NCI-H2081 treated with DMSO at 0.1 percent for 48 hours (cell line): ENCODE measurements at regions not wholly inside any gene's neighbourhood (a gene's known extent, or its start where the extent isn't known, plus 50 kb on each side); places are given as distances from the start of the nearest gene placed in this dataset.

Source experiments
- DNase-seq: peaks from one replicate; lab custom pipeline; 2025; lab: John Stamatoyannopoulos, UW

DNA sequence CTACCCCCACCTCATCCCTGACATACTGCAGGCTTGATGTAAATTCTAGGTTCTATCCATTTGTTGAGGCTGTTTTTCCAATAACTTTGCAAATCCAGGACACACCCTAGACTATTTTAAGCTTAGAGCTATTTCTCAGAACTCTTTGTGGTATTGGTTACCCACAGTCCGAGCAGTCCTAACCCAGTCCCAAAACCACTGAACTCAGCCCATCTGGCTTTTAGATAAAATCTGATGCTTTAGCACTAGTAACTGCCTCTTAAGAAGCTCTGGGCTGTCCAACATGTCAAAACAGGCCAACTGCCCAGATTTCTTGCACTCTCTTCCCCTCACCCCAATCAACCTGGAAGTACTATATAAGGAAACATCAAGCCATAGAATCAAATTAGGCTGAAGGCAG lies 344.4 kb upstream of the CADM1 start:
- DNase-seq: no peak

DNA sequence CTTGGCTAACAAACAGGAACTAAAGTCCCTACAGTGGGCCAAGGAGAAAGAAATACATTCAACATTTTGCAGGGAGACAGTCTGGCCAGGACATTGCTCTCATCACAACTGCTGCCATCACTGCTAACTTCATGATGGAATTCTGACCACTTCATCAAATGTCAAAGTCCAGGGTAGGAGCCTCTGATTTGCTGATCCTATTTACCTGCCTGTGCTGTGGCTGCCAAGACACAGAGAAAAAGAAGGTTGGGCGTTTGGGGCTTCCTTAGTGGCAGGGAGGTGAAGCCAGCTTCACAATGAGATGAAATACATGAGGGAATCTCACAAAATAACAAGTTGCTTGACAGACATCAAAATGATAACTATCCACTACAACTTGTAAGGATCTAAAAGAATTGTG lies 343.9 kb upstream of the CADM1 start:
- no peak for DNase-seq

DNA sequence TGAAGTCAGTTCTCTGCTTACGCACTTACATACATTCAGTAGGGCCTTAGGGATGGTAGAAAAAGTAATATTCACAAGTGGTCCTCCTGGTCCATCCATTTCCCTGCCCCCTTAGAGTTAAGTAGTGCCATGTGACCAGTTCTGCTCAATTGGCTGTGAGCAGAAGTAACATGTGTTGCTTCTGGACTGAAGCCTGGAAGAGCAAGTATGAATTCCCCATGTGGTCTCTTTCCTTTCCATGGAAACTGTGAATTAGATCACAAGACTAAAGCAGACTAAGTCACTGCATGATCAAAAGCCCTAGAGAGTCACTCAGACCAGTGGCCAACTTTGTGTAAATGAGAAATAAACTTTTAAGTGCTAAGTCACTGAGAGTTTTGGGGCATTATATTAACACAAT lies 341.7 kb upstream of the CADM1 start:
- no peak for DNase-seq

DNA sequence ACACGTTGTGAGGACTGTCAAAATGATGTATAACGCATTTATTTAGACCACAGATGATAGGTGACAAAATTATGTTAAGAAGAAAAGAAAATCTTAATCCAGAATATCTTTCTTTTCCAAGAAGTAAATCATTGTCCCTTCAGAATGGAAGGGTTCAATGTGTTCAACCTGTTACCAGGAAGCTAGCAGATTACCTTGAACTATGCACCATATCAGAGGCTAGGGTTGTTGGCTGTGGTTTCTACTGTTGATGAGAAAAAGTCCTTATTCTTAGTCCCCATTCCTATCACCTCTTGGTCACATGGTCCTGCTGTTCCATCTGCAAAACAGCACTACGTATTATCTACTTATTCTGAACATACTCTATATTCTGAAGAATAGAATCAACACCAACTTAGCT lies 339.5 kb upstream of the CADM1 start:
- DNase-seq: no peak

DNA sequence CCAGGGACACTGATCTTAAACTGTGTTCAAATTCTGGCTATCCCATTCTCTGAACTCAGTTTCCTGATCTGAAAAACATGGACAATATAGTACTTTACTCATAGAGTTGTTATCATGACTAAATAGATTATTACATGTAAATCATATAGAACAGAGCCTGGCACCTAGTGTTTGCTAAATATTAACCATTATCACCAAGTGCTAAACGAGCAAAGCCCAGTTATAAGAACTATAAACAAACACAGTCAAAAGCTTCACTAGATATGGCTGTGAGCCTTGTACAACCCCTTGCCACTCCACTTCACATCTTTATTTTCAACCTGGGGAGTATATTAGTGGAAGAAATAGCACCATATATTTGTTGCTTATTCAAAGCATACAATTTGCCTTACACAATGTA lies 338.9 kb upstream of the CADM1 start:
- DNase-seq: no peak

DNA sequence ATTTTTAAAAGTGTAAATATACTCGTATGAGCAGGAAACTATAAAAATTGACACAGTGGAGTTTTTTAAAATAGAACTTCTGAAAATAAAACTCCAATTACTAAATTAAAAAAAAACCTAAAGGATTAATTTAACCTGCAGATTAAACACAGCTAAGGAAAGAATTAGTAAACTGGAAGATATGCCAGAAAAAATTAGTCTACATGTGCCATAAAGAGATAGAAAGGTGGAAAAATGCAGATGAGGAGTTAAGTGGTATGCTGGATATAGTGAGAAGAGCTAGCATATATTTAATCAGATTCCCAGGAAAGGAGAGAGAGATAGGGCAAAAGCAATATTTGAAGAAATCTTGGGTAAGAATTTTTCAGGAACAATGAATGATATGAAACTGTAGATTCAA lies 315.8 kb upstream of the CADM1 start:
- no peak for DNase-seq

DNA sequence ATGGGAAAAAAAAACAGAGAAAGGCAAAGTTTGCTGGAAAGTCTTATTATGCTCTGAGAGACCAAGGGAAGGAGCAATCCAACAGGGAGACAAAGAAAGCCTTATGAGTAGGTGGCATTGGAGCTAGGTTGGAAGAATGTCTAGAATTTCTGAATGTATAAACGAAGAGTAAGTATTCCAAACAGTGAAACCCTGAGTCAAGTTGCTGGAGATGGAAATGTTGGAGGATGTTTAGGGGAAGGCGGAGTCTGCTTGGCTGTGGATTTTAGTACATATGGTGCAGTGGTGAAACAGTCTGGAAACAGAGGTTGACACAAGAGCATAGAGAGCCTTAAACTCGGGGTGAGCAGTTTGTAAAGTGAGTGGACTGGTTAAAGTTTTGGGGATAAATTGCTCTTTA lies 314.8 kb upstream of the CADM1 start:
- DNase-seq: no peak

DNA sequence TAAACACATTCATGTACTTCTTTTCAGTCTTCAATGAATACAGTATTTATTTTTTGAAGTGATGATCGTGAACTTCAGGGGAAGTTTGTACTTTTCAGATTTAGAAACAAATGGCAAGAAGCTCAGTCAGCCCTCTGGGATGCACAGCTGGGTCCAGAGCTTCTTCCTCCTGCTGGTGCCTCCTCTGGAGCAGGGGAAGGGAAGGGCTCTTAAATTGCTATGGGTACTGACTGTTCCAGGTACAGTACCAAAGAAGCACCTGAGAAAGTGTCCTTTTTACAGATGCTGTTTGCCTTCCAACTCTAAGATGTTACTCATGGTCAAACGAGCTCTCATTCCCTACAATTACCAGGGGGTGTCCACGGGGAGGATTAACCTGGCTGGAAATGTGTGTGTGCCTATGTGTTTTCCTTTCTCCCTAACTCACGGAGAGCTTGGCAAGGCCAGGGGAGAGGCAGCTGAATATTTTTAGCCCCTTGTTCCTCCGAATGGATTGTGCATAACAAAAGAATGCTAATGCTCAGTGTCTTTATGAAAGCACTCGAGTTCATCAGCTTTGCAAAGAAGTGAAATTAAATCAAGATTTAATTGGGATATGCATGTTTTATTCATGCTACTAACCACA lies 313.7 kb upstream of the CADM1 start:
- no peak for DNase-seq

DNA sequence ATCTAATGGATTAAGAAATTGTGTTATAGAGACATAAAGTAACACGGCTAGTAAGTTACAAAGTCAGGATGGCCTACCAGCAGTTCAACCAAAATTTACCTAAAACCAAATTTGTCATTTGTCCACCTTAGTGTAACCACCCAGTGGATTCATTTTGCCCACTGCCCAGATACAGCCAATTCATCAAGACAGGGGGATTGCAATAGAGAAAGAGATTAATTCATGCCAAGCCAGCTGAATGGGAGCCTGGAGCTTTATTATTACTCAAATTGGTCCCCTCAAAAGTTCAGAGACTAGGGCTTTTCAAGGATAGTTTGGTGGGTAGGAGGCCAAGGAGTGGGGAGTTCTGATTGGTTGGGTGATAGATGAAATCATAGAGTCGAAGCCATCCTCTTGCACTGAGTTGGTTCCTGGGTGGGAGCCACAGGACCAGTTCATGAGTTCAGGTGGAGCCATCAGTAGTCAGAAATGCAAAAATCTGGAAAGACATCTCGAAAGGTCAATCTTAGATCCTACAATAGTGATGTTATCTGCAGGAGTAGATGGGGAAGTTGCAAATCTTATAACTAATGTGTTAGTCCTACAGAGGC lies 304.2 kb upstream of the CADM1 start:
- DNase-seq: no peak

DNA sequence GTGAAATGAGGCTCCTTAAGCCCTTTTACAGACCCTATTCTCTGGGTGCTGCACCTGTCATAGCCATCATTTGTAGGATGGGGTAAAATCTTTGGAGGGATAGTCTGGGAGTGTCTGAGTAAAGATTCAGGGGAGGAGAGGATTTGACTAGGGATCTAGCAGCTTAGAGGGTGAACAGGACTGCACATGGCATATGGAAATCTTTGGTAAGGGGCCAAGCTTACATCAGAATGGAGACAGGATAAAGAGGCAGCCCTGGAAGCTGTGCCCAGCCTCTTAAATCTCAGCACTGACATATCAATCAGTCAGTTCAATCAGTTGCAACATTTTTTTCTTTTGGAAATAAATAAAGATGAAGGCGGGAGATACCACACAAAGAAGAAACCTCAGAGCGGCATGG lies 301.8 kb upstream of the CADM1 start:
- no peak for DNase-seq

DNA sequence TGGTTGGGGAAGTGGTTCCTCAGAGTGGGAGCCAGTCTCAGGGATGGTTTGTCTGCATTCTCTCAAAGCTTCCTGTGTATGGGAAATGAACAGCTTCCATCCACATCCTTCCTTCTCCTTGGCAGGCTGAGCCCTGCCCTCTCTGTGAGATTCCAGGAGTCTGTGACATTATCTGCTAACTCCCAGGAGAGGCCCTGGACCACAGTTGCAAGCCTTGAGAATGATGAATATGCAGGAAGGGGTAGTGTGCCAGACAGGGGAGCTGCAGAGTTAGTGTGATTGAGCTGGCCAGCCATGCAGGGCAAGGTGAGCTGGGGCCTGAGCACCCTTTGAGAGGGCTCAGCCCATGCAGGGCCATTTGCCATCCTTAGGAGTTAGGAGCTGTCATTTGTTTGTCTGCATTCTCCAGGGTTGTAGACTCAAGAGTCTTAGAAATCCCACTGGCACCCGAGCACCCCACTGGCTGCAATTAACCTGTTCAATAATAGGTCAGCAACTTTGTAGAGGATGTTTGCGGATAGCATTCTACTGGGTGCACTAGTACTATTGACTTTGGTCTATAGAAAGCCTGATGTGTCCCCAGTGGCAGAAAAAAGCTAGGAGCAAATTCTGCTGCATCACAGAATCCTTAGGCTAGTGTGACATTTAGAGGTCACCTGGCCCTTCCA lies 299.0 kb upstream of the CADM1 start:
- DNase-seq: no peak

DNA sequence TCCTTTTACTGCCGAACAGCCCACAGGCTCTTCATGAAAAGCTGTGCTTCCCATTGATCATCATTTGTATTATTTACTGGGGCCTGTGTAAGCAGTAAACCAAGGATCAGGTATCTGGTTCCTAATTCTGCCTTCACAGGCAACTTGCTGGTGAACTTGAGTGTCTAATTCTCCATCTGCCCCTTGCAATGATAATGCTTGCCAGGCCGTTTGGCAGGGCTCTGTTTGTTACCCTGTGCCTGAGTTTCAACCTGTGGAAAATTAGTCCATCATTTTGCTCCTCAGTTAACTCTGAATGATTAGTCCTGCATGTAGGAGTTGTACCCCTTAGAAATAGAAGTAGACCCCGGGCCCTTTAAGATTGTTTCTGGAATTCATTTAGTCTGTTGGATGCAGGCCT lies 298.4 kb upstream of the CADM1 start:
- DNase-seq: no peak

DNA sequence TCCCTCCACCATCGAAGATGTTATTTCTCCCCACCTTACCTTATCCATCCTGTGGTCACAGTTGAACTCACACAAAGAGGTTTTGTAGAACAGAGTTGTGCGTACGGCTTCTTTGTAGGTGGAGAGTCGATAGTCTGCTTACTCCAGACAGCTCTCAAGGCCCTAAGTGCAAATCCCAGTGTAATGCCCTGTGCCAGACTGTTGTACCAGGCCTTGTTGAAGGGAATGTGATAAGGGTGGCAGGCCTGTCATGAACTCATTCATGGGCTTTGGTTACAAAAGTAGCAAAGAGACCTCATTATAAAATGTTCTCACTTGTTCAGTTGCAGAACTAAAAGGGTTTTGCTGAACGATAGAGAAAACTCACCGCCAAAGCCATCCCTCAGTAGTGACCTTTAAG lies 288.7 kb upstream of the CADM1 start:
- DNase-seq: no peak

DNA sequence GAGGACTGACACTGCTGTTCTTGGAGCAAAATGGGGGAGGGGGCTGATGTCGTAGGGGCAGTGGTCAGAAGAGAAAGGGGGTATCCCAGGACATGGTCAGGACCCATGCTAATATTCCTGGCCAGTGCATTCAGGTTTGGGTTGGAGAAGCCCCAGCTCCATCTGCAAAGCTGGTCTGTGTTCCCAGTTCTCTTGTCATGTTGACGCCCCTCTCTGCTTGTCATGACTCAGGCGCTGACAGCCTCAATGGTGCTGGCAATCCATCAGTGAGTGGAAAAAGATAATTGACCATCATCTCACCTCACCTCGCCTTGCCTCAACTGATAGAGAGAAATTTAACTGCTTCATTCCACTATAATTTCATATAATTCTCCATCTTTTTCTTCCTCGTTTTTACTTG lies 283.1 kb upstream of the CADM1 start:
- DNase-seq: no peak

DNA sequence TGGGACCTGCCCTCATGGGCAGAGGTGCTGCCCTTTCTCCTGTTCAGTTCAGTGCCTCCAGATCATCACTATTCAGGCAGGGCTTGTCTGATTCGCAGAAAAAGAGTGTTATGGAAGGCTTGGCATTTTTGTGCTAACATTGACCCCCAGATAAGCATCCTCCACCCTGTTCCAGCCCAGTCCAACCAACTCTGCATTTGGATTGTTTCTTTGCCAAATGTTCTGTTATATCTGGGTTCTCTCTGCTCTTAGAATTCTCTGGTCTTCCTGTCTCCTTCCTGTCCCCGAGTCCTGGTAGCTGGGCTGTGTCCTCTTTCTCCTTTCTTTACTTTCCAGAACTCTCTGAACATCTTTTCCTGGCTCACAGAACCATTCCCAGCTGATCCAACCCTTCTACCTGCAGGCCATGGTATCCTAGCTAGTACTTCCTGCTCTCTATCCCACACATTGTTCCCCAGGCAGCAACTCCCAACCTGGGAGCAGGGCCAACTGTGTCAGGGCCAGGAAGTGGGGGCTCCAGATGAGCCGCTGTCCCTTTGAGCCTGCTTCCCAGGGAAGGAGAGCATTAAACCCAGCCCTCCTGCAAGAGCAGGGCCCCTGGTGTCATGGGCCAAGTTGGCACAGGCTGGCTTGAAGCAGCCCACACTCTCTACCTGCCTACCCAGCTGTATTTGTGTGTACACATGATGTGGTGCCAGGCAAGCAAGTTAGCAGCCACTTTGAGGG lies 280.7 kb upstream of the CADM1 start:
- peak; percentile 90 for DNase-seq

DNA sequence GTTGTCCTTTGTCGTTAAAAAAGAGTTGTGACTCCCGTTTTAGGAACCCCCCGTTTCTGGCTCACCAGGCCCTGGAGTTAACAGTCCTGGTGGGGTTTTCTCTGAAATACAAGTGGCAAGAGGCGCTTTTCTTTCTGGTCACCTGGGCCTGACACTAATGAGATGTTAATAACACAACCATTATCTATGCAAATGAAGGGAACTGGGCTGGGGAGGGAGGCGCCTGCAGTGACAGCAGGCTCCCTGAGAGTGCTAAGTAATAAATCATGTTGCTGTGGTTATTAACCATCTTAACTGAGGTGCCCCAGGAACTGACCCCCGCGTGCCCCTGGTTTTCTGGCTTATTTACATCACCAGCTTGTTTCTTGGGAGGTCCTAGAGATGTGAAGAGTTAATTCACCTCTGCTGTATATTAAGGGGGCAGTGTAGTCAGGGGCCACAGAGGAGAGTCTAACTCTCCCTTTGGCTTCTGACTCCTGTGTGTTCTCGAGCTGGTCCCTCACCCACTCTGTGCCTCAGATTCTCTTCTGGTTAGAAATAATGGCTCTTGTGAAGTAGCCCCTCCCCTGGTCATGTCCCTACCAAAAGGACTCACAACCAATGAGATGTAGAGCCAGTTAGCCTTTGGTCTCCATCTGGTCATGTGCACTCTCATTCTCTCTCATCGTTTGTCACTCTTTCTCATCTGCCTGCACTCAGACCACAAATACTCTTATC lies 276.6 kb upstream of the CADM1 start:
- DNase-seq: no peak

DNA sequence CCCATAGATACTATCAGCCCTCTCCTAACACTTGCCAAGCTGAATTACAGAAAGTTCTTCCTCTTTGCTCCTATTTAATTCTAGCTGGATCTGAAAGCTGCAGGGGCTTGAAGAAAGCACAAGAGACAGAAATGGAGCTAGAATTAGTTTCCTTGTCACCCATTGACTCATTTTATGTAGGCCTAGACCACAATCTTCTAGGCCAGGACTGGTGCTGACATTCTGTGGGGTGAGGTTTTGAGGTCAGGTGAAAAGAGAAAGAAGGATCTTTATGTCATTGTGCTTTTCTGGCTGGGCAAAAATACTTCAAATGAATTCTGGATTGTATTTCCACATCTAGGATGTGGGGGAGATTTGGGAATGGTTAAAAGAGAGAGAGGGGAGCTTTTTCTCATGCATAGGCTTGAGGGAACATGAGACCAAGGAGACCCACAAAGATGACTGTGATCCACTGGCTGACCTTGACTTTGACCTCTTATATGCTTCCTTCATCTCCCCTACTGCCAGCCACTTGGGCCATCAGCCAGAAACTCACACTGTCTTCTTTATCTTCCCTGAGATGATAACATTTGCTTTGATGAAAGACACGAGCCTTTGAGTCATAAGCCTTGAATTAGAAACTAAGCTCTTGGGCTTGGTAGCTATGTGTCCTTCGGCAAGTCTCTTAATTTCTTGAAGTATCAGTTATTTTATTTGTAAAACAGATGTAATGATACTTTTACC lies 274.9 kb upstream of the CADM1 start:
- DNase-seq: no peak

DNA sequence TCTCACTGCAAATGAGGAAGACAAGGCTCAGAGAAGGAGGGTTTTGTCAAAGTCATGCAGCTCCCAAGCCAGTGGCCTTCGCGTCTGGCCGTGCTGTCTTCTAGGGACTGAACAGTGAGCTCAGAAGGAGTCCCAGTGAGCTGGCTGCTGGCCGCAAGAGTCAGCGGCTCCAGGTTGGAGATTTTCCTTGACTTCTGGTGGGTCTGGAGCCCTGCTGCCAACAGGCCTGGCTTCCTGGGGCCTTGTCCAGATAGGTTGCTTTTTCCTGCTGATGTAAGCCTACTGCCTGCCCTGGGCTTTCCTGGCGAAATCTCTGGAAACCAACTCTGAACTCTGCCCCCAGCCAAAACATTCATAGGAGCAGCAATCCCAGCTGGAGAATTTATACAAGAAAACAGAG lies 272.7 kb upstream of the CADM1 start:
- no peak for DNase-seq

DNA sequence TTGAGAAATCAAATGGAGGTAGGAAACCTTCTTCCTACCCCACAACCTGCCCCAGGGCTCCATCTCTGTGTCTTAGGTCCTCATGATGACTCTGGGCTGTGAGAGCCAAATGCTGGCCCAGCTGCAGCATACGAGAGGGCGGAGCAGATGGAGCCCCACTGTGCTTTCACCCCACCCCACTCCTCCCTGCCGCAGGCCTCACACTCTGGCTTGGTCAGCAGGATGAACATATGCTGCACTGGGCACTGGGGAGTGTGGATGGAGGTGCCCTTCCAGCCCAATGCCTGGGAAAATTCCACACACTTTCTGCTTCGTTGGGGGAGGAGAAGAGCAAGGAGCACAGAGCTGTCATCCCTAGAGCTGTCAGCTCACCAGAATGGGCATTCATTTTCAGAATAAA lies 271.6 kb upstream of the CADM1 start:
- DNase-seq: no peak

DNA sequence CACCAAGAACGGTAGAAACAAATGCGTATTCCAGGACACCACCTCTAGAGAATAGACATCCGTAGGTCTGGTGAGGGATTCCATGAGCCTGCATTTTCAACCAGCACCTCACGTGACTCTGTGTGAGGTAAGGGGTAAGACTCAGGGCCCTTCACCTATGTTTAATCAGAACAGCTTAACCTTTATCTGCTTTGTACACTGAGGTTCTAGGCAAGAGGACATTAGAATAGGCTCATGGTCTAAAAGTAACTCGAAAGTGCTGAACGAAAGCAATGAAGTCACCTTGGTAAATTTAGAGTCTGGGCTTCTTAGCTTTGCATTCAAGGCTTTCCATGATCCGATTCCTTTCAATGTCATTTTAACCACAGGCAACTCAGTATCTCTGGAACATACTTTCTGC lies 270.5 kb upstream of the CADM1 start:
- no peak for DNase-seq

DNA sequence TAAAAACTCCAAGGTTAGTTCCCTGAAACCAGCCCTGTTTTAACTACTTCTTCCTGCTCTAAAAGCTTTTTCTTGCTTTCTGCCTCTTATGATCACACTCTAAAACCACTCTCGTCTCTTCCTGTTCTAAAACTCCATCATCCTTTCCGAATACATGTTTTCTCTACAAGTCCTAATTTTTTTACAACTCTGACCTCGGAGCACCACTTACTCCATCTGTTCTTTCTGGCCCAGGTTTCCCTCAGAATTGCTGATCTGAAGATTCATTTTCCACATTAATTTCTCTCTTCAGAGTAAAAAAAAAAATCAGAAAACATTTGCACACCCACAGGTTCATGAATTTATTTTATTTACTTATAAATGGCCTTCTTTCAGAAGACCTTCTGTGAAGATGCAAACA lies 265.7 kb upstream of the CADM1 start:
- no peak for DNase-seq

DNA sequence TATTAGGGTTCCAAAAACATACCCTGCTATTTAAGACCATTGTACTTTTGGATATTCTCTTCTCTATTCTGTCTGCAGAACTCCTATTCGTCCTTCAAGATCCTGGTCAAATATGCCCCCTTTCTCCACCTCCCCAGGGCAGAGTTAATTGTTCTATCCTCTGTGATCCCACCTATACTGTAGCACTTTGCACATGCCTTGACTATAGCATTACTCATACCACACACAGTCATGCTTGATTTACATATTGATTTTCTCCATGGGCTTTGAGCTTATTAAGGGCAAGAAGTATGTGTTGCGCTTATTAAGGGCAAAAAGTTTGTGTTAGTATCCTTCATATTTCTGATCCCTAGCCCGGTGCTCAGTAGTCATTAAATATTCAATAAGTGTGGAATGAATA lies 263.7 kb upstream of the CADM1 start:
- no peak for DNase-seq
